Adrenal gland (tissue), 5 donors: ENCODE measurements at regions not wholly inside any gene's neighbourhood (a gene's known extent, or its start where the extent isn't known, plus 50 kb on each side); places are given as distances from the start of the nearest gene placed in this dataset.

Experiments
- CTCF ChIP-seq, 6 experiments: fragments of 450-650 bp in 4 of 6; fragments of 200-600 bp in 2 of 6; sonication (generic) in 1 of 6; IDR thresholded peaks; 1 replicate in 5 of 6; 2 replicates in 1 of 6; pipeline versions ENCODE4 v1.5.1 to v1.8.0; 2016 to 2021; ENCODE audit warnings: antibody characterized with exemption in 6 of 6, mild to moderate bottlenecking in 2 of 6, moderate library complexity in 1 of 6
- POLR2A ChIP-seq, 2 donors: fragments of 450-650 bp; IDR thresholded peaks; one replicate each; pipeline ENCODE4 v1.6.1; 2017; ENCODE audit warnings: antibody characterized with exemption in 2 of 2, mild to moderate bottlenecking in 2 of 2, moderate library complexity in 1 of 2
- donor health status: DM: no; HTN: no; CAD: no.

DNA sequence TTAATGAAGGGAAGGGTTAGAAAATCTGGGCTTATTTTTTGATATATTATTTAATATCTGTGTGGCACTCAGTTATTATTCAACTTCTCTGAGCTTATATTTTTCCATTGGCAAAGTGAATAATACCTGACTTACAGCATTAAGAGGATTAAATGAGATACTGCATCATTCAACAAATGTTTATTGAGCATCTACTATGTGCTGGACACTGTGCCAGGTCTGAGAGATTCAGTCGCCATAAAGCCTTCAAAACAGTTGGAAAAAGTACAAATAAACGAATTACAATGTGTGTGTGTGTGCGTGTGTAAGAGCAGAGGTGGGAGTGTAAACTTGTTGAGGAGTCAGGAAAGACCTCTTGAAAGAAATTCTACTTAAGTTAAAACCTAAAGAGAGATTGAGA, 87.9 kb upstream of the CD53 start:
- TF ChIP-seq POLR2A (IDR thresholded peaks at IDR 0.05), result no peak
- no peak for TF ChIP-seq CTCF (IDR thresholded peaks at IDR 0.05)
